DND-41 (cell line): ENCODE measurements at regions not wholly inside any gene's neighbourhood (a gene's known extent, or its start where the extent isn't known, plus 50 kb on each side); places are given as distances from the start of the nearest gene placed in this dataset.

Source experiments
- ATAC-seq: fragments of 200-7000 bp; cut with Tn5 transposase; 3 replicates; pipeline ENCODE4 v1.9.1; 2021; ENCODE audit warnings: low read depth; ENCODE audit not compliant: insufficient read depth
- DNase-seq: peaks from one replicate; pipeline ENCODE4 v3.0.0-alpha.2; 2020
- H2AFZ ChIP-seq: 2 replicates; pipeline ENCODE4 v1.6.0; 2012; ENCODE audit warnings: low read depth, low read length
- H3K27ac ChIP-seq: 2 replicates; pipeline ENCODE4 v1.5.1; 2012; ENCODE audit warnings: low read length, inconsistent platforms
- H3K27me3 ChIP-seq: fragments of 200-600 bp; sonication (generic); 2 replicates; pipeline ENCODE4 v1.6.0; 2012; ENCODE audit warnings: low read length, mild to moderate bottlenecking, inconsistent platforms; ENCODE audit not compliant: insufficient read depth, poor library complexity
- H3K36me3 ChIP-seq: 2 replicates; pipeline ENCODE4 v1.5.1; 2012; ENCODE audit warnings: low read length, inconsistent platforms; ENCODE audit not compliant: insufficient read depth
- H3K4me1 ChIP-seq: 2 replicates; pipeline ENCODE4 v1.5.1; 2012; ENCODE audit warnings: mild to moderate bottlenecking, low read length; ENCODE audit not compliant: insufficient read depth
- H3K4me2 ChIP-seq: 2 replicates; pipeline ENCODE4 v1.6.0; 2012; ENCODE audit warnings: mild to moderate bottlenecking, moderate library complexity, low read length, inconsistent platforms; ENCODE audit not compliant: insufficient read depth
- H3K4me3 ChIP-seq, 2 experiments: fragments of 200-600 bp in 1 of 2; shearing (Covaris generic) in 1 of 2; 2 replicates each; pipeline ENCODE4 v1.5.1; 2012 to 2016; ENCODE audit warnings: inconsistent platforms in 2 of 2, low read length in 2 of 2, mild to moderate bottlenecking in 2 of 2, low read depth in 1 of 2, moderate library complexity in 1 of 2
- H3K79me2 ChIP-seq: 2 replicates; pipeline ENCODE4 v1.6.0; 2012; ENCODE audit warnings: low read length, inconsistent platforms; ENCODE audit not compliant: insufficient read depth
- H3K9ac ChIP-seq: 2 replicates; pipeline ENCODE4 v1.6.0; 2012; ENCODE audit warnings: low read depth, mild to moderate bottlenecking, inconsistent platforms, low read length, moderate library complexity
- H3K9me3 ChIP-seq: 2 replicates; pipeline ENCODE4 v1.5.1; 2012; ENCODE audit warnings: low read length, moderate library complexity, mild to moderate bottlenecking, inconsistent platforms; ENCODE audit not compliant: insufficient read depth, severe bottlenecking
- H4K20me1 ChIP-seq: 2 replicates; pipeline ENCODE4 v1.6.0; 2012; ENCODE audit warnings: low read length; ENCODE audit not compliant: insufficient read depth
- CTCF ChIP-seq: IDR thresholded peaks from 2 replicates; pipeline ENCODE4 v1.5.1; 2012; ENCODE audit warnings: borderline replicate concordance, low read length, moderate library complexity, mild to moderate bottlenecking; ENCODE audit not compliant: poor library complexity, severe bottlenecking; ENCODE audit errors: extremely low read depth
- EZH2 ChIP-seq: IDR thresholded peaks from 3 replicates; pipeline ENCODE4 v1.6.1; 2012; ENCODE audit warnings: borderline replicate concordance, low read depth, mild to moderate bottlenecking, moderate library complexity, low read length, inconsistent platforms; ENCODE audit not compliant: severe bottlenecking

GRCh38 chr6:104332364-104332763 is 527.4 kb downstream of the HACE1 start:
- H3K9ac ChIP-seq, result no peak overlapping the region
- H3K4me3 ChIP-seq, result no peak overlapping the region
- no peaks in the 10 kb centered on the region for H4K20me1 ChIP-seq
- no peak overlapping the region for H3K27ac ChIP-seq
- H2AFZ ChIP-seq, result no peak overlapping the region
- TF ChIP-seq EZH2 (no peak), CTCF (no peak)
- H3K36me3 ChIP-seq, result no peaks in the 10 kb centered on the region
- DNase-seq (no peak), ATAC-seq (no peak)
- no peak overlapping the region for H3K4me2 ChIP-seq
- H3K27me3 ChIP-seq, result peaks cover 5% of the 10 kb centered on the region
- no peaks in the 10 kb centered on the region for H3K9me3 ChIP-seq
- no peaks in the 10 kb centered on the region for H3K79me2 ChIP-seq
- no peaks in the 10 kb centered on the region for H3K4me1 ChIP-seq

- H4K20me1 ChIP-seq, result no peaks in the 10 kb centered on the region
- H3K9me3 ChIP-seq, result no peaks in the 10 kb centered on the region
- DNase-seq (no peak), ATAC-seq (no peak)
- H3K9ac ChIP-seq, result no peak overlapping the region
- H3K36me3 ChIP-seq, result no peaks in the 10 kb centered on the region
- no peak overlapping the region for H3K4me2 ChIP-seq
- no peak overlapping the region for H2AFZ ChIP-seq
- H3K27me3 ChIP-seq, result peaks cover 17% of the 10 kb centered on the region
- no peak overlapping the region for H3K4me3 ChIP-seq
- H3K27ac ChIP-seq, result no peak overlapping the region
- no peaks in the 10 kb centered on the region for H3K79me2 ChIP-seq
- H3K4me1 ChIP-seq, result no peaks in the 10 kb centered on the region
- TF ChIP-seq CTCF, result no peak
- no peak for TF ChIP-seq EZH2
These were observed 533.3 kb downstream of the HACE1 start for GRCh38 chr6:104326173-104327001.

- Histone ChIP-seq H3K36me3 (no peaks in the 10 kb centered on the region), H3K4me1 (no peaks in the 10 kb centered on the region), H3K27me3 (peaks cover 17% of the 10 kb centered on the region), H3K4me2 (no peak overlapping the region), H3K9me3 (no peaks in the 10 kb centered on the region), H3K4me3 (no peak overlapping the region), H3K9ac (no peak overlapping the region), H3K27ac (no peak overlapping the region), H4K20me1 (no peaks in the 10 kb centered on the region), H2AFZ (no peak overlapping the region), H3K79me2 (no peaks in the 10 kb centered on the region)
- TF ChIP-seq CTCF (peak; percentile 68), EZH2 (no peak)
- ATAC-seq (no peak), DNase-seq (peak; percentile 9)
These were observed 534.2 kb downstream of the HACE1 start for GRCh38 chr6:104325341-104326172.
